ENCODE measurements at regions not wholly inside any gene's neighbourhood (a gene's known extent, or its start where the extent isn't known, plus 50 kb on each side); places are given as distances from the start of the nearest gene placed in this dataset.
A peak's percentile ranks its signal among the peaks of the same experiment; 100 is the strongest.

- DNase-seq: no peak
- ATAC-seq: peak; percentile 29
- intact Hi-C loops (cut with micrococcal nuclease): no loop called here
Measured at GRCh38 chr6:99219788-99220187, 129.7 kb downstream of the FAXC start.

- intact Hi-C loops (cut with micrococcal nuclease): no loop called here
- ATAC-seq (no peak), DNase-seq (no peak)
Measured at GRCh38 chr6:99216959-99217358, 132.5 kb downstream of the FAXC start.

- intact Hi-C loops (cut with micrococcal nuclease): no loop called here
- no peak for DNase-seq
- no peak for ATAC-seq
Measured at GRCh38 chr6:99195986-99196655, 153.4 kb downstream of the FAXC start.

GRCh38 chr6:99192561-99192960 is 156.9 kb downstream of the FAXC start:
- no peak for ATAC-seq
- no peak for DNase-seq
- intact Hi-C loops (cut with micrococcal nuclease): no loop called here

GRCh38 chr6:99189823-99190721 is 159.4 kb downstream of the FAXC start:
- ATAC-seq: no peak
- intact Hi-C loops (cut with micrococcal nuclease): no loop called here
- no peak for DNase-seq

GRCh38 chr6:99187429-99187828 is 162.0 kb downstream of the FAXC start:
- intact Hi-C loops (cut with micrococcal nuclease): no loop called here
- ATAC-seq: peak; percentile 88
- DNase-seq: no peak

- intact Hi-C loops (cut with micrococcal nuclease): no loop called here
- ATAC-seq (peak; percentile 65), DNase-seq (no peak)
Measured at GRCh38 chr6:99186417-99186816, 163.1 kb downstream of the FAXC start.

GRCh38 chr6:99185525-99185924 is 163.9 kb downstream of the FAXC start:
- ATAC-seq (peak; percentile 69), DNase-seq (no peak)
- intact Hi-C loops (cut with micrococcal nuclease): no loop called here

- ATAC-seq: no peak
- intact Hi-C loops (cut with micrococcal nuclease): no loop called here
- DNase-seq: no peak
Measured at GRCh38 chr6:99184696-99185095, 164.8 kb downstream of the FAXC start.

- ATAC-seq (no peak), DNase-seq (no peak)
- intact Hi-C loops (cut with micrococcal nuclease): no loop called here
Measured at GRCh38 chr6:99183066-99183465, 166.4 kb downstream of the FAXC start.

- intact Hi-C loops (cut with micrococcal nuclease): no loop called here
- no peak for DNase-seq
Measured at GRCh38 chr6:99181174-99181573, 168.3 kb downstream of the FAXC start.

GRCh38 chr6:99178168-99178567 is 171.3 kb downstream of the FAXC start:
- DNase-seq (no peak), ATAC-seq (no peak)
- intact Hi-C loops (cut with micrococcal nuclease): no loop called here

More at GRCh38 chr6:99181174-99181573, 168.3 kb downstream of the FAXC start:
- no peak for ATAC-seq

- ATAC-seq: no peak
- intact Hi-C loops (cut with micrococcal nuclease): no loop called here
- no peak for DNase-seq
Measured at GRCh38 chr6:99177736-99178135, 171.7 kb downstream of the FAXC start.

- no peak for DNase-seq
- no peak for ATAC-seq
- intact Hi-C loops (cut with micrococcal nuclease): no loop called here
Measured at GRCh38 chr6:99165838-99166237, 183.6 kb downstream of the FAXC start.

GRCh38 chr6:99152347-99152643 is 197.2 kb downstream of the FAXC start:
- intact Hi-C loops (cut with micrococcal nuclease): loop anchor here (10.0 kb wide), 1 partner anchor 93 kb away; no protein-coding TSS in a partner anchor
- ATAC-seq: no peak
- DNase-seq: no peak

GRCh38 chr6:99151634-99152346 is 197.7 kb downstream of the FAXC start:
- intact Hi-C loops (cut with micrococcal nuclease): loop anchor here (10.0 kb wide), 1 partner anchor 93 kb away; no protein-coding TSS in a partner anchor
- DNase-seq: peak; percentile 49

GRCh38 chr6:99148761-99149160 is 200.7 kb downstream of the FAXC start:
- intact Hi-C loops (cut with micrococcal nuclease): no loop called here
- DNase-seq: no peak
- ATAC-seq: no peak

More at GRCh38 chr6:99151634-99152346, 197.7 kb downstream of the FAXC start:
- ATAC-seq: peak; percentile 48

GRCh38 chr6:99148111-99148510 is 200.4 kb upstream of the FBXL4 start:
- DNase-seq (no peak), ATAC-seq (no peak)
- intact Hi-C loops (cut with micrococcal nuclease): no loop called here

- intact Hi-C loops (cut with micrococcal nuclease): no loop called here
- no peak for ATAC-seq
- no peak for DNase-seq
Measured at GRCh38 chr6:99147206-99147605, 199.5 kb upstream of the FBXL4 start.

GRCh38 chr6:99146711-99147110 is 199.0 kb upstream of the FBXL4 start:
- no peak for DNase-seq
- intact Hi-C loops (cut with micrococcal nuclease): no loop called here
- ATAC-seq: no peak
